GM18909 (cell line): ENCODE measurements at regions not wholly inside any gene's neighbourhood (a gene's known extent, or its start where the extent isn't known, plus 50 kb on each side); places are given as distances from the start of the nearest gene placed in this dataset.
"Not testable (repeated sequence)": the region's sequence is repeated elsewhere in the genome, so short reads cannot be mapped to it uniquely, and the experiment has no call there.

ENCODE experiments used
- ATAC-seq: cut with Tn5 transposase; IDR thresholded peaks from one replicate; pipeline ENCODE4 v1.9.1; 2021; ENCODE audit warnings: mild to moderate bottlenecking; ENCODE audit not compliant: unreplicated experiment, poor library complexity

DNA sequence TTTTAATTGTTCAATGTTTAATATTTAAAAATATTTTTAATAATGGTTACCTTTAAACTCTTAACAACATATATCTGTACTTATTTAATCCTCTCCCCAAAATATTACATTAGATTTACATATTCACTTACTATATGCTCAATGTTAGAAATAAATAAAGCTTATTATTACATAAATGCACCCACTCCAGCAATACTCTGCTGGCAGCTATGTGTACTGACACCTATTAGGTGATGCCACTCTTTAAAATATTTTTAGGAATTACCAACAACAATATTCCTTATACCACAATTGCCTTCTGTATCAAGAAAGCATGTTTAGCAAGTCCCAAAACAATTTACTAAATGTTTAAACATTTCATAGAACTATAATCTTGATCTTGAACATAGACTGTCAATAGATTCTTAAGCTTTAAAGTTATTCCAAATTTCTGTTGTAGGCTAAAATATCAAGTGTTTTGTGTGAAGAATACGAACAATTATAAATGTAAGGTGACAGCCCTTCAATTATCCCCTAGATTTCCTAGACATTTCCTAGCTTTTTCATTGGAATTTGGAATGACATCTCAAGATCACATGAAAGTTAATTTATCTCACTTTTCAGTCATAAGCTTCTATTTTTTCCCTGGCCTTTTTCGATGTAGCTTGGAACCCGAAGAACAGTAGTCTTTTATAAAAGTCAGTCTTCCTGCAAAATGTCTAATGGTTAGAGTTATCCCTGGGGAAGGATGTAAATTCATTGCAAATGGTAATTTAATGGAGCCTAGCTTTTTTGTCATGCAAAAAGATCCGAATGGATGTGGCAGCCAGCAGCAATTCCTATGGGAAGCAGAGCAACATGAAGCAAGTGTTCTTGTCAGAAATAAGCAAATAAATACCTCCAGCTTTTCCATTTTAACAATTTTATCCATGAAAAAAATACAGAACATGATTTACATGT lies 907.5 kb upstream of the ATXN7L3B start:
- no peak for ATAC-seq

DNA sequence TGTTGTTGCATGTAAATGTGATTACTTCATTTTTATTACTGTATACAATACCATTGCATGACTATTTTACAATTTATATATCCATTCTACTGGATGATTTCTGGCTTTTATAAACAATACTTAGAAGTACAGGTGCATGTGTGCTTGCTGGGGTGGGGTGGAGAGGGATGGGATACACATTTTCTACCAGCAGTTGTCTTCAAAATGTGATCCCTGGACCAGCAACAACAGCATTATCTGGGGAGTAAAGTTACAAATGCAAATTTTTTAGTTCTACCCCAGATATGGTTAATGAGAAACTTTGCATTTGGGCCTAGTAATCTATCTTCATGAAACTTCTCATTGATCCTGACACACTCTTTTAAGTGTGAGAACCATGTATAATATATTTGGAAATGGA lies 905.4 kb upstream of the ATXN7L3B start:
- ATAC-seq: no peak

DNA sequence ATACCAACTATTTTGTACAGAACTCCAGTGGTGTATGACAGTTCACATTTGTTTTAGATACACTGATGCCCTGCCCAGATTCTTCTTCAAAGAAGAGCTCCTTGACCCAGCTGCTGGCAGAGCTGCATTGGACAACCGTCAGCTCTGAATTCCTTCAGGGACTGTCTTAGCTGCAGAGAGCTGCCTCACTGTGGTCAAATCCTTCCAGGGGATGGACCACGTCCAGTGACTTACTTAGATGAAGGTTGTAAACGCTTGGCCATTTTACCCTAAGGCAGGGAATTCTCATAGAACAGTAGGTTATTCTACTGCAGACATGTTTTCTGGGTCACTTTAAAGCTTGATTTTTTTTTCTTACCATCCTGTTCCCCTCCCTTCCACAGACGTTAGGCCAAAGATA lies 905.0 kb upstream of the ATXN7L3B start:
- ATAC-seq: no peak

DNA sequence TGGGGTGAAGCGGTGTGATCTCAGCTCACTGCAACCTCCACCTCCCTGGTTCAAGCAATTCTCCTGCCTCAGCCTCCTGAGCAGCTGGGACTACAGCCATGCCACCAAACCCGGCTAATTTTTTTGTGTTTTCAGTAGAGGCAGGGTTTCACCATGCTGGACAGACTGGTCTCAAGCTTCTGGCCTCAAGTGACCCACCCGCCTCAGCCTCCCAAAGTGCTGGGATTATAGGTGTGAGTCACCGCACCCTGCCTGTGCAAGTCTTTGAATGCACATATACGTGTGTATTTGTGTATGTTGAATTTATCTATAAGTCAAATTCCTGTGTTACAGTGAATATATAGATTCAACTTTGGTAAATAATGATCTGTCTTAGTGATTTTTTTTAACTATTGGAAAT lies 898.2 kb upstream of the ATXN7L3B start:
- ATAC-seq: not testable (repeated sequence)

DNA sequence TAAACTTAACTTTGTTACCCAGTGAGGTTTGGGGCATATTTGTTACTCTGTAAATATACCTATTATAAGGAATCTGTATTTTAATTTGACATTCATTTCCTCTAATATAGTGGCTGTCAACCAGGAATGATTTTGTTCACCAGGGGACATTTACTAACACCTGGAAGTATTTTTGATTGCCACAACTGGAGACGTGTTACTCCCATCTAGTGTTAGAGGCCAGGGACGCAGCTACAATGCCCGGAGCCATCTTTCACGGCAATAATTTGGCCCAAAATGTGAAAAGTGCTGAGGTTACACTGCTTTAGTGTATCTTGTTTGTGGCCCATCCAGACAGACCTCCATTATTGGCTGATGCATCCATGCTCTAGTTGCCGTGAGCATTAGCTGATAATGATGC lies 881.3 kb upstream of the ATXN7L3B start:
- no peak for ATAC-seq

DNA sequence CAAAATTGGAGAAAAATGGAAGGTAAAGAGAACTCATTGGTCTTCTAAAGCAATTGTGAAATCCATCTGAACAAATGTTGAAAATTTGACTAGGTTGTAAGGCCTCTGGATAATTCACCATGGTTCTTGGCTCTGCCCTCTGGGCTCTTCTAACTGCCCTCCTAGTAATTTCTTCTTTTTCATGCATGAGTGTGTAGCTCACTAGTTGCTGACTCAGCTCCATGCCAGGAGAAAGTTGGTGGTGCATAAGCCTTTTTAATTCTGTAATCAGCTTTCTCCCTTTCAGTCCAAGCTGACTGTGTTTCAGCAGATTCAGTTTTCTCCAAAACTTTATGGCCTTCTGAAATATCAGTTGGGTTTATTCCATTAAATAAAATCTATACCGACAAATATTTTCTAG lies 877.8 kb upstream of the ATXN7L3B start:
- no peak for ATAC-seq

DNA sequence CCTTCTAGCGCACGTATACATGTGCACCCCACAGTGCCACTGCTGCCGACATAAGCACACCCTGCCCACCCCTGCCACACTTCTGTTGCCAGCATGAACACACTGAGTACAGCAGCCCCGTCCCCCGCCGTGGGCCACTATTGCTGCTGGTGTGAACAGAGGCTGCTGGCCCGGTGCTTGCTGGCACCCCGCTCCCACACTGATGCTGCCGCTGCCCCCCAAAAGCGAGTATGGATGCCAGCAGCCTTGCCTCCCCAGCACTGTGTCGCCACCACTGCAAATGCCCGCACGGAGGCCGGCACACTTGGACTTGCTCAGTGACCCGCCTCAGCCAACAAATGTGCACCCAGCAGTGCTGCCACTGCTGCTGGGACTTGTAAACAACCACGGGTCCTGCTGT lies 872.4 kb upstream of the ATXN7L3B start:
- no peak for ATAC-seq

DNA sequence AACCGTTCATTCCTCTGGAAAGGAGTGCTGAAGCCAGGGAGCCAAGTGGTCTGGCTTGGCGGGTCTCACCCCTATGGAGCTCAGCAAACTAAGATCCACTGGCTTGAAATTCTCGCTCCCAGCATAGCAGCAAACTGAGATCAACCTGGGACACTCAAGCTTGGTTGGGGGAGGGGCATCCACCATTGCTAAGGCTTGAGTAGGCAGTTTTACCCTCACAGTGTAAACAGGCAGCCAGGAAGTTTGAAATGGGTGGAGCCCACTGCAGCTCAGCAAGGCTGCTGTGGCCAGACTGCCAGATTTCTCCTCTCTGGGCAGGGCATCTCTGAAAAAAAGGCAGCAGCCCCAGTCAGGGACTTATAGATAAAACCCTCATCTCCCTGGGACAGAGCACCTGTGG lies 866.1 kb upstream of the ATXN7L3B start:
- ATAC-seq: not testable (repeated sequence)

DNA sequence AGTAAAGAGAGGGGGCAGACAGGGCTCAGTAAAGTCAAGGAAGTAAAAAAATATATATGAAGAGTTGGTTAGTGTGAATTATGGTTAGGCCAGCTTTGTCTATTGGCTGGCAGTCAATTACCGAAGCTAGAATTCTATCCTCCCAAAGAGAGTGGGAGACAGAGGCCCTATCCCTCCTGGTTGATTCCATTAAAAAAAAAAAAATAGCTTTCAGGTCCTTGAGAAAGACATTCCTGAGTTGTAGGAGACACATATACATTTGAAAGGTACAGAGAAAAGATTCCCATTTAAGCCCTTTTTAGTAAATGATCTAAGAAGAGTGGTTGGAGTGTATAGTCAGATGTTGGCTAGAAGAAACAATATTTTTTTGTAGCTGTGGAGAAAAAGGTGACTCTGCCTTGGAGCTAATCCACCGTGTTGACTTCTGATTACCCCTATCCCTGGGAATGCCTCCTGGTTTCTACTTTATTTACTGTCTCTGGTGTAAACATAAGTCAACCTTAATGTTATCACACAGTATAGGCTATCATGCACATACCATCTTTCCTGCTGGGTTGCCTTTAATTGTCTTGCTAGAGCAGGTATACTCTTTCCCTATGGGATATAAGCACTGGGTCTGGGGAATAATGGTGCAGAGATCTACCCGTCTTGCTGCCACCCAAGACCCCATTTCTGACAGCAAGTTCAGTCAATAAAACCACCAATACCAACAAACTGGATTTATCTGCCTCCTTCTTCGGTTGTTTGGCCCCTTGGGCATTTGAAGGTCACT lies 859.9 kb upstream of the ATXN7L3B start:
- no peak for ATAC-seq

DNA sequence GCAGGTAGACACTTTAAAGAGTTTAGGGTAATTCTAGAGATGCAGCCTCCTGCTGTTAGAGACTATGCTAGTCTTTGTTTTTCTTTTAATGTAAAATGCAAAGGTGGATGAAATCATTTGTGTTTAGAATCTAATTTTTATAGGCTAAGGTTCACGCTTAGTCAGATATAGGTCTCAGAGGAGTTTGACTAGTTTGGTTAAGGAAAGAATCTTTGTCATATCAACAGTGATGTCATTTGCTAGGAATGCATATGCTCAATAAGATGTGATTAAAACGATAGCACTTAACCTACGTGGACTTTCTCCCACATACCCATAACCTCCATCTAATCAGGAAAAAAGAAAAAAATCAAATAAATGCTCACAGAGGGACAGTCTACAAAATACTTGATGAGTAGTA lies 859.3 kb upstream of the ATXN7L3B start:
- no peak for ATAC-seq

DNA sequence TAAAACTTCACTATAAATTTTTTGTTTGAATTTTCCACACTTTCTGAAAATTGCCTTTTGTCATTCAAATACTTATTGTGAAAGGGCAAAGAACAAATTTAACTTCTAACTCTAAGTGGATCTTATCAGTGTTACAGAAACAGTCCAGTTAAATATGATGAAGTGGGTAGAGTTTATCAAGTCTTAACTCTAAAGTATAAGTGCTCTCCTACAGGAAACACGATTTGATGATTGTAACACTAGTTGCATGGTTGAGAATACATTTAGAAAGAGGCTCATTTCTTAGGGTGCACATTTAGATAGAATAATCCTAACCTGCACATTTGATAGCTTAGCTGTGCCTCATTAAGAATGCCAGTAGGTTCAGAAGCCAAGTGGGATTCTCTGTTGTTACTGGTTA lies 838.3 kb upstream of the ATXN7L3B start:
- no peak for ATAC-seq

DNA sequence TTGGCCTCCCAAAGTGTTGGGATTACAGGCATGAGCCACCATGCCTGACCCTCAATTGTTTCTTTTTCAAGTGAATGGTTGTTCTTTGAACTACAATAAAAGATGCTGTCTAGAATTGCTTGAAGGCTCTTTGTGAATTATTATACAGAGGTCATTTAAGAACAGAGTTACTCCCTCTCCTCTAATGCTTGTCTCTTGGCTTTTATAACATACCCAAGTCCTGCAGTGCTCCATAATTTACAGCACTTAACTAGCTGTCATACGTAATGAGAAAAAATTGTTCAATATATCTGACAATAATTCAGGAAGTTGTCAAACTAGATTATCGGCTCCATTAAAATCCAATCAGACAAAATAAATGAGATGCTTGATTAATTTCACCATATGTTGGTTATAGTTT lies 823.0 kb upstream of the ATXN7L3B start:
- ATAC-seq: no peak

DNA sequence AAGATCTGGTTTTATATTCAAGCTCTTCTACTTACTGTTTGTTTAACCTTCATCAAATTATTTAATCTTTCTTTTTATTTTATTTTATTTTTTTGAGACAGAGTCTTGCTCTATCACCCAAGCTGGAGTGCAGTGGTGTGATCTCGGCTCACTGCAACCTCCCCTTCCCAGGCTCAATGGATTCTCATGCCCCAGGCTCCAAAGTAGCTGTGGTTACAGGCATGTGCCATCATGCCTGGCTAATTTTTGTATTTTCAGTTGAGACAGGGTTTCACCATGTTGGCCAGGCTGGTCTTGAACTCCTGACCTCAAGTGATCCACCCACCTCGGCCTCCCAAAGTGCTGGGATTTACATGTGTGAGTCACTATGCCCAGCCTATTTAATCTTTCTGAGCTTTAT lies 821.5 kb upstream of the ATXN7L3B start:
- not testable (repeated sequence) for ATAC-seq

DNA sequence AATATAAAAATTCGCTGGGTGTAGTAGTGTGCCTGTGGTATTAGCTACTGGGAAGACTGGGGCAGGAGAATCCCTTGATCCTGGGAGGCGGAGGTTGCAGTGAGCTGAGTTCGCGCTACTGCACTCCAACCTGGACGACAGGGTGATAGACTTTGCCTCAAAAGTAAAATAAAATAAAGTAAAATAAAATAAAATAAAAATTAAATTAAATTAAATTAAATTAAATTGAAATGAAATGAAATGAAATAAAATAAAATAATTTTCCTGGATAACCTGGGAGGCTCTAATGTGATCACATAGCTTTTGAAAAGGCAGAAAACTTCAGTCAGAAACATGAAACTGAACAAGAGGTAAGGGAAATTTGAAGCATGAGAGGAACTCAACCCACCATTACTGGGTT lies 818.4 kb upstream of the ATXN7L3B start:
- no peak for ATAC-seq

DNA sequence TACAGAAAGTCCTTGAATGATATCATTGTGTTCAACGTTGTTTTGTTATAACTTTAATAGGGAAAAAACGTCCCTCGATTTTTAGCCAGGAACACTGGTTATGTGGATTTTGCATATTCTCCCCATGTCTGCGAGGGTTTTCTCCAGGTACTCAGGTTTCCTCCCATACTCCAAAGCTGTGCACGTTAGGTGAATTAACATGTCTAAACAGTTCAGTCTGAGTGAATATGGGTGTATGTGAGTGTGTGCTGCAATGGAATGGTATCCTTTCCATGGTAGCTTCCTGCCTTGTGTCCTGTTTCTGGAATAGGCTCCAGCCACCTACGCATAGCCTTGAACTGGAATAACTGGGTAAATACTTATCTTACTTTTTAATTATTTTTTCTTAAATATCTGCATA lies 810.8 kb upstream of the ATXN7L3B start:
- no peak for ATAC-seq

DNA sequence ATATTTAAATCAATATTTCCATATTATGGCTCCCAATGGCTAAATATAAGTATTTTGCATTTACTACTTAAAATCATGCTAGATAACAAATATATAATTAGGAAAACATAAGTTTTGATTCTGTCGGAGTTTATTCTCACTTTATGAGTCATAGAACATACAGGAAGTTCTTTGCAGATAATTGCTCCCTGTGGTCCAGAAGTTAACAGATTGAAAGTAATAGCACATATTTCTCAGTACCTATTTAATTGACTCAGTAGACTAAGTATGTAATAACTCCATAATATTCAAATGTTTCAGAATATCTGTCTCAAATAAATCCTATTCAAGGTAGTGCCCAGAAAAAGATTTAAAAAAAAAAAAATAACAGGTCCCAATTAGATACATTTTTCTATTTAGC lies 806.0 kb upstream of the ATXN7L3B start:
- no peak for ATAC-seq

DNA sequence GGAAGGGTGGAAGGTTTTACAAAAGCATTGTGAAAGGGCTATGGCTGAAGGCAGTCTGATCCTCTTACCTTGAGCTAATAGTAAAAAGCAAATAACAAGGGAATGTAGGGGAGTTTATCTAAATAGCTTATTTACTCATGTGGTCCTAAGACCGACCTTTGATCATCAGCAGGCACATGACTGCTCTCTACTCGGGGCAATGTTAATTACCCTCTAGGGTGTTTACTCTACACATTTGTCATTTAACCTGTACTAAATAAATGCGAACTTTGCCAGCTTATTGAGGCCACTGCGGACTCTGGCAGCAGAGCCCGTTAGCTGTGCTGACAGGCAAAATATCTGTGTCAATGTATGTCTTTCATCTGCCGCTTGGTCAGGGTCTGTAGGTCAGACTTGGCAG lies 768.3 kb upstream of the ATXN7L3B start:
- ATAC-seq: no peak

DNA sequence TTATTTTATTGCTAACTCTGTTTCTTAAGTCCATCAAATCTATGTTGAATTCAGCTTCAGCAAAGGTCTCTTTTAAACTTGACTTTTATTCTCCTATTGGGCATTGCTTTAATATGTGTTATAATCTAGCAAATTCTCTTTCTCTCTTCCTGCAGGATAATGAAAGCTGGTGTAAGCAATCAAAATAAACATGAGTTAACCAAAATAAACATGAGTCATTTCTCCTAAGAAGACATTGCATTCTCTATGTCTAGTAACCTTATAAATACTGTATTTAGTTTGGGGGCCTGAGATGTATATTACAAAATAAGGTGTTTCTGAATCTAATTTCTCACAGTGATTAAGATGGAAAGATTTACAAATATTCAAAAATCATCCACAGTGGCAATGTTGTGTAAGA lies 739.1 kb upstream of the ATXN7L3B start:
- ATAC-seq: no peak

DNA sequence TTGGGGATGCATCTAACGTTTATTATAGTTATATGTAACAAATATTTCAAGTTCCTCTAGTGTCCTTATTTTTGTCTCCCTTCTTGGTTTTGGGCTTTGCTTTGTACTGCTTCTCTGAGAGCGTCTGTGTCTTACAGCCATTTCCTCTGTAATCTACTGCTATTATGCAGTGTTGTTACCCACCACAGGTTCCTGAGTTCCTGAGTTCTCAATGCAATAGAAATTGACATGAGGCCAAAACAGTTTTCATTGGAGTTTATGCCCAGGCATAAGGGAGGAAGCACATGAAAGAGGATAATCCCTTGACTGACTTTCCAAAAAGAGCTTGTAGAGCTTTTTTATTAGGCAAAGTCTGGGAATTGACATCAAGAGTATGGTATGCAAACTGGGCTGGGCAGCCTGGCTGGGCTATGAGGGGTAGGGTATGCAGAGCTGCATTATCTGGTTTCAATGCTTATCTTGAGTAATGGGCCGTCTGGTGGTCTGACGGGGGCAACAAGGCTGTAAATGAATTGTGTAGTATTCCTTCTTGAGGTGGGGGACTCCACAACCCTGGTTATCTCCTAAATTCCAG lies 722.5 kb upstream of the ATXN7L3B start:
- no peak for ATAC-seq

DNA sequence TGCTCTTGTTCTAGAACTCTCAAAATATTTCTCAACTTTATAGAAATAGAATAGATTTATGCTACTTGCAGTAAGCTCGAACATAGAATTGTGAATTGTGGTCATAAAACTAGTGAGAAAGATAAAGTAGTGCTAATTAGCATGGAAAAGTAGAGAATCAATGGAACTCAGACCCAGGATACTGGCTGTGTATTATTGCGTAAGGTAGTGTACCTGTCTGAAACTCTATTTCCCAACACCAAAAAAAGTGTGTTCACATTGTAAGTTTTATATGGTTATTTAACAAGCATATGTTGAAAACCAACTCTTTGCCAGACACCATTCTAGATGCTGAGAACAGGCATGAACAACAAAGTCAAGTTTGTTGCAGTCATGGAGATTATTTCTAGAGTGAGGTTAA lies 720.5 kb upstream of the ATXN7L3B start:
- ATAC-seq: no peak

DNA sequence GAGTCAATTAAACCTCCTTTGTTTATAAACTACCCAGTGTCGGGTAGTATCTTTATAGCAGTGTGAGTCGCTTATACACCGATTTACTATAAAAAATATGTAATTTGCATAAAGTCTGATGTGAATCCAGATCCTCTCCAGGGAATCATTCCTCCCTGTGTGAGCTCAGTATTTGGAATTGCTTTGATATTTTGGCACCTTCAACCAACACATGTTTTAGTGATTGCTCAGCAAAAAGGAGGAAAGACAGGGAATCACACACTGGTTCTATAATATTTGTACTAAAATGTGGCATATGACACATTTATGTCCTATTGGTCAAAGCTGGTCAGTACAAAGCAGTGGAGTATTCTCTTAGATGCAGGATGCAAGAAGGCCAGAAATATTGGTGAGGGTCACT lies 703.9 kb upstream of the ATXN7L3B start:
- no peak for ATAC-seq
